ENCODE measurements at regions not wholly inside any gene's neighbourhood (a gene's known extent, or its start where the extent isn't known, plus 50 kb on each side); places are given as distances from the start of the nearest gene placed in this dataset.

DNA sequence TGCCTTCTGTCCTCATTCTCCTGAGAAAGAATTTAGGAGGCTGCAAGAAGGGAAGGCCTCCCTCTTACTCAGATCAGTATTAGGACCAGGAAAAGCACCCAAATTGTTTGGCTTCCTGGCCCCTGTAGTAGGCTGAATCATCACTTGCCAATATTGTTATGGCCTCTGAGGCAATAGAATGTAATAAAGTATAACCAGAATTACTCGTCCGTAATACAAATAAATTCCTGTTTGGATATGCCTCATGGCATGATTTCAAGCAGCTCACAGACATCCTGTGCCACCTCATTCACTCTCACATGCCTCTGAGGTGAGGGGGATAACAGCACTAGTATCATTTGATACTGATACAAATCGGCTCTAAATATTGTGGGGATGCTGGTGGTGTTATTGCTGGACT is 427.3 kb downstream of the ISL1 start:
- TF ChIP-seq, protein P1, sequence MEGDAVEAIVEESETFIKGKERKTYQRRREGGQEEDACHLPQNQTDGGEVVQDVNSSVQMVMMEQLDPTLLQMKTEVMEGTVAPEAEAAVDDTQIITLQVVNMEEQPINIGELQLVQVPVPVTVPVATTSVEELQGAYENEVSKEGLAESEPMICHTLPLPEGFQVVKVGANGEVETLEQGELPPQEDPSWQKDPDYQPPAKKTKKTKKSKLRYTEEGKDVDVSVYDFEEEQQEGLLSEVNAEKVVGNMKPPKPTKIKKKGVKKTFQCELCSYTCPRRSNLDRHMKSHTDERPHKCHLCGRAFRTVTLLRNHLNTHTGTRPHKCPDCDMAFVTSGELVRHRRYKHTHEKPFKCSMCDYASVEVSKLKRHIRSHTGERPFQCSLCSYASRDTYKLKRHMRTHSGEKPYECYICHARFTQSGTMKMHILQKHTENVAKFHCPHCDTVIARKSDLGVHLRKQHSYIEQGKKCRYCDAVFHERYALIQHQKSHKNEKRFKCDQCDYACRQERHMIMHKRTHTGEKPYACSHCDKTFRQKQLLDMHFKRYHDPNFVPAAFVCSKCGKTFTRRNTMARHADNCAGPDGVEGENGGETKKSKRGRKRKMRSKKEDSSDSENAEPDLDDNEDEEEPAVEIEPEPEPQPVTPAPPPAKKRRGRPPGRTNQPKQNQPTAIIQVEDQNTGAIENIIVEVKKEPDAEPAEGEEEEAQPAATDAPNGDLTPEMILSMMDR (IDR thresholded peaks at IDR 0.05; ENCODE audit: low read length): no peak
- TF ChIP-seq EZH2 (optimal IDR thresholded peaks at IDR 0.05; ENCODE audit: low read depth, low read length): no peak
- TF ChIP-seq EZH2phosphoT487 (IDR thresholded peaks at IDR 0.05; ENCODE audit: low read length): no peak

Data from MM.1S (cell line).